ENCODE measurements at regions not wholly inside any gene's neighbourhood (a gene's known extent, or its start where the extent isn't known, plus 50 kb on each side); places are given as distances from the start of the nearest gene placed in this dataset.

DNA sequence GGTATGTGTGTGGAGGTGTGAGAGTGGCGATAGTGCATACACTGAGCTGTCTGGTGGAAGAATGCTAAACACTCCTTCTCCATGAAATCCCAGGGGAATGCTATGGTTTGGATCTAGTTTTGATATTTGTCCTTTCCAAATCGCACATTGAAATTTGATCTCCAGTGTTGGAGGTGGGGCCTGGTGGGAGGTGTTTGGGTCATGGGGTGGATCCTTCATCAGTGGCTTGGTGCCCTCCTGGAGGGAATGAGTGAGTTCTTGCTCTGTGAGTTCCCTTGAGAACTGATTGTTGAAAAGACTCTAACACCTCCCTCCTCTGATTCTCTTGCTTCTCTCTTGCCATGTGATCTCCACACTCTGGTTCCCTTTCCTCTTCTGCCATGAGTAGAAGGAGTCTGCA lies 114.1 kb upstream of the HHIP start:
- TF ChIP-seq, protein P1, sequence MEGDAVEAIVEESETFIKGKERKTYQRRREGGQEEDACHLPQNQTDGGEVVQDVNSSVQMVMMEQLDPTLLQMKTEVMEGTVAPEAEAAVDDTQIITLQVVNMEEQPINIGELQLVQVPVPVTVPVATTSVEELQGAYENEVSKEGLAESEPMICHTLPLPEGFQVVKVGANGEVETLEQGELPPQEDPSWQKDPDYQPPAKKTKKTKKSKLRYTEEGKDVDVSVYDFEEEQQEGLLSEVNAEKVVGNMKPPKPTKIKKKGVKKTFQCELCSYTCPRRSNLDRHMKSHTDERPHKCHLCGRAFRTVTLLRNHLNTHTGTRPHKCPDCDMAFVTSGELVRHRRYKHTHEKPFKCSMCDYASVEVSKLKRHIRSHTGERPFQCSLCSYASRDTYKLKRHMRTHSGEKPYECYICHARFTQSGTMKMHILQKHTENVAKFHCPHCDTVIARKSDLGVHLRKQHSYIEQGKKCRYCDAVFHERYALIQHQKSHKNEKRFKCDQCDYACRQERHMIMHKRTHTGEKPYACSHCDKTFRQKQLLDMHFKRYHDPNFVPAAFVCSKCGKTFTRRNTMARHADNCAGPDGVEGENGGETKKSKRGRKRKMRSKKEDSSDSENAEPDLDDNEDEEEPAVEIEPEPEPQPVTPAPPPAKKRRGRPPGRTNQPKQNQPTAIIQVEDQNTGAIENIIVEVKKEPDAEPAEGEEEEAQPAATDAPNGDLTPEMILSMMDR (conservative IDR thresholded peaks at IDR 0.05; ENCODE audit: low read depth in 2 of 2), result no peak
- TF ChIP-seq POLR2AphosphoS5 (IDR thresholded peaks at IDR 0.05; ENCODE audit: low read depth), result no peak
- no peak for TF ChIP-seq JUNB (IDR thresholded peaks at IDR 0.05; ENCODE audit: unreplicated experiment)
- TF ChIP-seq EZH2 (IDR thresholded peaks at IDR 0.05; ENCODE audit: low read depth, unreplicated experiment), result no peak
- TF ChIP-seq, protein P2, sequence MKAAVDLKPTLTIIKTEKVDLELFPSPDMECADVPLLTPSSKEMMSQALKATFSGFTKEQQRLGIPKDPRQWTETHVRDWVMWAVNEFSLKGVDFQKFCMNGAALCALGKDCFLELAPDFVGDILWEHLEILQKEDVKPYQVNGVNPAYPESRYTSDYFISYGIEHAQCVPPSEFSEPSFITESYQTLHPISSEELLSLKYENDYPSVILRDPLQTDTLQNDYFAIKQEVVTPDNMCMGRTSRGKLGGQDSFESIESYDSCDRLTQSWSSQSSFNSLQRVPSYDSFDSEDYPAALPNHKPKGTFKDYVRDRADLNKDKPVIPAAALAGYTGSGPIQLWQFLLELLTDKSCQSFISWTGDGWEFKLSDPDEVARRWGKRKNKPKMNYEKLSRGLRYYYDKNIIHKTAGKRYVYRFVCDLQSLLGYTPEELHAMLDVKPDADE (IDR thresholded peaks at IDR 0.05), result no peak
- no peak for TF ChIP-seq CREB1 (CRISPR knock-in tag; IDR thresholded peaks at IDR 0.05; ENCODE audit: low read depth)
- no peak for TF ChIP-seq STAT1 (IDR thresholded peaks at IDR 0.05; ENCODE audit: unreplicated experiment)
- TF ChIP-seq, protein P3, sequence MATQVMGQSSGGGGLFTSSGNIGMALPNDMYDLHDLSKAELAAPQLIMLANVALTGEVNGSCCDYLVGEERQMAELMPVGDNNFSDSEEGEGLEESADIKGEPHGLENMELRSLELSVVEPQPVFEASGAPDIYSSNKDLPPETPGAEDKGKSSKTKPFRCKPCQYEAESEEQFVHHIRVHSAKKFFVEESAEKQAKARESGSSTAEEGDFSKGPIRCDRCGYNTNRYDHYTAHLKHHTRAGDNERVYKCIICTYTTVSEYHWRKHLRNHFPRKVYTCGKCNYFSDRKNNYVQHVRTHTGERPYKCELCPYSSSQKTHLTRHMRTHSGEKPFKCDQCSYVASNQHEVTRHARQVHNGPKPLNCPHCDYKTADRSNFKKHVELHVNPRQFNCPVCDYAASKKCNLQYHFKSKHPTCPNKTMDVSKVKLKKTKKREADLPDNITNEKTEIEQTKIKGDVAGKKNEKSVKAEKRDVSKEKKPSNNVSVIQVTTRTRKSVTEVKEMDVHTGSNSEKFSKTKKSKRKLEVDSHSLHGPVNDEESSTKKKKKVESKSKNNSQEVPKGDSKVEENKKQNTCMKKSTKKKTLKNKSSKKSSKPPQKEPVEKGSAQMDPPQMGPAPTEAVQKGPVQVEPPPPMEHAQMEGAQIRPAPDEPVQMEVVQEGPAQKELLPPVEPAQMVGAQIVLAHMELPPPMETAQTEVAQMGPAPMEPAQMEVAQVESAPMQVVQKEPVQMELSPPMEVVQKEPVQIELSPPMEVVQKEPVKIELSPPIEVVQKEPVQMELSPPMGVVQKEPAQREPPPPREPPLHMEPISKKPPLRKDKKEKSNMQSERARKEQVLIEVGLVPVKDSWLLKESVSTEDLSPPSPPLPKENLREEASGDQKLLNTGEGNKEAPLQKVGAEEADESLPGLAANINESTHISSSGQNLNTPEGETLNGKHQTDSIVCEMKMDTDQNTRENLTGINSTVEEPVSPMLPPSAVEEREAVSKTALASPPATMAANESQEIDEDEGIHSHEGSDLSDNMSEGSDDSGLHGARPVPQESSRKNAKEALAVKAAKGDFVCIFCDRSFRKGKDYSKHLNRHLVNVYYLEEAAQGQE (IDR thresholded peaks at IDR 0.05; ENCODE audit: unreplicated experiment), result no peak
- no peak for TF ChIP-seq EZH2phosphoT487 (IDR thresholded peaks at IDR 0.05; ENCODE audit: unreplicated experiment)
- no peak for TF ChIP-seq ZNF331 (CRISPR knock-in tag; IDR thresholded peaks at IDR 0.05; ENCODE audit: low read depth)
- TF ChIP-seq ZNF114 (CRISPR knock-in tag; IDR thresholded peaks at IDR 0.05), result no peak
